ENCODE measurements at regions not wholly inside any gene's neighbourhood (a gene's known extent, or its start where the extent isn't known, plus 50 kb on each side); places are given as distances from the start of the nearest gene placed in this dataset.

- H3K4me1 ChIP-seq (ENCODE audit: insufficient read depth): peaks cover 10% of the 10 kb centered on the region; the same call in 1 of the 2 replicates
- H3K27ac ChIP-seq (ENCODE audit: low read depth): no peak overlapping the region
- H3K9me2 ChIP-seq (ENCODE audit: insufficient read depth): 0 out of 2 replicates have a peak, but pooled peaks cover 2% of the 10 kb centered on the region
- no peak overlapping the region for H3K4me2 ChIP-seq
- no peaks in the 10 kb centered on the region for H4K20me1 ChIP-seq (replicated peaks; ENCODE audit: insufficient read depth)
- H3K79me2 ChIP-seq (replicated peaks; ENCODE audit: insufficient read depth): no peaks in the 10 kb centered on the region
- Mint-ChIP-seq H3K9me3 (0 out of 3 replicates have a peak, but pooled peaks cover 3% of the 10 kb centered on the region), H3K27me3 (ENCODE audit: insufficient read depth, low read depth, poor library complexity) (no peaks in the 10 kb centered on the region), H3K4me1 (peaks cover 8% of the 10 kb centered on the region; the same call in 2 of the 3 replicates), H3K4me3 (no peak overlapping the region), H3K36me3 (ENCODE audit: low read depth) (peaks cover 3% of the 10 kb centered on the region; the same call in 1 of the 3 replicates), H3K27ac (no peak overlapping the region)
- no peaks in the 10 kb centered on the region for H3K36me3 ChIP-seq (ENCODE audit: insufficient read depth)
- H3K27me3 ChIP-seq (ENCODE audit: insufficient read depth): no peaks in the 10 kb centered on the region
- TF ChIP-seq CREB1 (CRISPR knock-in tag; IDR thresholded peaks at IDR 0.05; ENCODE audit: low read depth): no peak
- TF ChIP-seq, protein P1, sequence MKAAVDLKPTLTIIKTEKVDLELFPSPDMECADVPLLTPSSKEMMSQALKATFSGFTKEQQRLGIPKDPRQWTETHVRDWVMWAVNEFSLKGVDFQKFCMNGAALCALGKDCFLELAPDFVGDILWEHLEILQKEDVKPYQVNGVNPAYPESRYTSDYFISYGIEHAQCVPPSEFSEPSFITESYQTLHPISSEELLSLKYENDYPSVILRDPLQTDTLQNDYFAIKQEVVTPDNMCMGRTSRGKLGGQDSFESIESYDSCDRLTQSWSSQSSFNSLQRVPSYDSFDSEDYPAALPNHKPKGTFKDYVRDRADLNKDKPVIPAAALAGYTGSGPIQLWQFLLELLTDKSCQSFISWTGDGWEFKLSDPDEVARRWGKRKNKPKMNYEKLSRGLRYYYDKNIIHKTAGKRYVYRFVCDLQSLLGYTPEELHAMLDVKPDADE (IDR thresholded peaks at IDR 0.05): no peak
- TF ChIP-seq, protein P2, sequence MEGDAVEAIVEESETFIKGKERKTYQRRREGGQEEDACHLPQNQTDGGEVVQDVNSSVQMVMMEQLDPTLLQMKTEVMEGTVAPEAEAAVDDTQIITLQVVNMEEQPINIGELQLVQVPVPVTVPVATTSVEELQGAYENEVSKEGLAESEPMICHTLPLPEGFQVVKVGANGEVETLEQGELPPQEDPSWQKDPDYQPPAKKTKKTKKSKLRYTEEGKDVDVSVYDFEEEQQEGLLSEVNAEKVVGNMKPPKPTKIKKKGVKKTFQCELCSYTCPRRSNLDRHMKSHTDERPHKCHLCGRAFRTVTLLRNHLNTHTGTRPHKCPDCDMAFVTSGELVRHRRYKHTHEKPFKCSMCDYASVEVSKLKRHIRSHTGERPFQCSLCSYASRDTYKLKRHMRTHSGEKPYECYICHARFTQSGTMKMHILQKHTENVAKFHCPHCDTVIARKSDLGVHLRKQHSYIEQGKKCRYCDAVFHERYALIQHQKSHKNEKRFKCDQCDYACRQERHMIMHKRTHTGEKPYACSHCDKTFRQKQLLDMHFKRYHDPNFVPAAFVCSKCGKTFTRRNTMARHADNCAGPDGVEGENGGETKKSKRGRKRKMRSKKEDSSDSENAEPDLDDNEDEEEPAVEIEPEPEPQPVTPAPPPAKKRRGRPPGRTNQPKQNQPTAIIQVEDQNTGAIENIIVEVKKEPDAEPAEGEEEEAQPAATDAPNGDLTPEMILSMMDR (conservative IDR thresholded peaks at IDR 0.05; ENCODE audit: low read depth in 2 of 2): no peak
- TF ChIP-seq POLR2AphosphoS5 (IDR thresholded peaks at IDR 0.05; ENCODE audit: low read depth): no peak
- no peak for TF ChIP-seq ZNF331 (CRISPR knock-in tag; IDR thresholded peaks at IDR 0.05; ENCODE audit: low read depth)
- TF ChIP-seq, protein P3, sequence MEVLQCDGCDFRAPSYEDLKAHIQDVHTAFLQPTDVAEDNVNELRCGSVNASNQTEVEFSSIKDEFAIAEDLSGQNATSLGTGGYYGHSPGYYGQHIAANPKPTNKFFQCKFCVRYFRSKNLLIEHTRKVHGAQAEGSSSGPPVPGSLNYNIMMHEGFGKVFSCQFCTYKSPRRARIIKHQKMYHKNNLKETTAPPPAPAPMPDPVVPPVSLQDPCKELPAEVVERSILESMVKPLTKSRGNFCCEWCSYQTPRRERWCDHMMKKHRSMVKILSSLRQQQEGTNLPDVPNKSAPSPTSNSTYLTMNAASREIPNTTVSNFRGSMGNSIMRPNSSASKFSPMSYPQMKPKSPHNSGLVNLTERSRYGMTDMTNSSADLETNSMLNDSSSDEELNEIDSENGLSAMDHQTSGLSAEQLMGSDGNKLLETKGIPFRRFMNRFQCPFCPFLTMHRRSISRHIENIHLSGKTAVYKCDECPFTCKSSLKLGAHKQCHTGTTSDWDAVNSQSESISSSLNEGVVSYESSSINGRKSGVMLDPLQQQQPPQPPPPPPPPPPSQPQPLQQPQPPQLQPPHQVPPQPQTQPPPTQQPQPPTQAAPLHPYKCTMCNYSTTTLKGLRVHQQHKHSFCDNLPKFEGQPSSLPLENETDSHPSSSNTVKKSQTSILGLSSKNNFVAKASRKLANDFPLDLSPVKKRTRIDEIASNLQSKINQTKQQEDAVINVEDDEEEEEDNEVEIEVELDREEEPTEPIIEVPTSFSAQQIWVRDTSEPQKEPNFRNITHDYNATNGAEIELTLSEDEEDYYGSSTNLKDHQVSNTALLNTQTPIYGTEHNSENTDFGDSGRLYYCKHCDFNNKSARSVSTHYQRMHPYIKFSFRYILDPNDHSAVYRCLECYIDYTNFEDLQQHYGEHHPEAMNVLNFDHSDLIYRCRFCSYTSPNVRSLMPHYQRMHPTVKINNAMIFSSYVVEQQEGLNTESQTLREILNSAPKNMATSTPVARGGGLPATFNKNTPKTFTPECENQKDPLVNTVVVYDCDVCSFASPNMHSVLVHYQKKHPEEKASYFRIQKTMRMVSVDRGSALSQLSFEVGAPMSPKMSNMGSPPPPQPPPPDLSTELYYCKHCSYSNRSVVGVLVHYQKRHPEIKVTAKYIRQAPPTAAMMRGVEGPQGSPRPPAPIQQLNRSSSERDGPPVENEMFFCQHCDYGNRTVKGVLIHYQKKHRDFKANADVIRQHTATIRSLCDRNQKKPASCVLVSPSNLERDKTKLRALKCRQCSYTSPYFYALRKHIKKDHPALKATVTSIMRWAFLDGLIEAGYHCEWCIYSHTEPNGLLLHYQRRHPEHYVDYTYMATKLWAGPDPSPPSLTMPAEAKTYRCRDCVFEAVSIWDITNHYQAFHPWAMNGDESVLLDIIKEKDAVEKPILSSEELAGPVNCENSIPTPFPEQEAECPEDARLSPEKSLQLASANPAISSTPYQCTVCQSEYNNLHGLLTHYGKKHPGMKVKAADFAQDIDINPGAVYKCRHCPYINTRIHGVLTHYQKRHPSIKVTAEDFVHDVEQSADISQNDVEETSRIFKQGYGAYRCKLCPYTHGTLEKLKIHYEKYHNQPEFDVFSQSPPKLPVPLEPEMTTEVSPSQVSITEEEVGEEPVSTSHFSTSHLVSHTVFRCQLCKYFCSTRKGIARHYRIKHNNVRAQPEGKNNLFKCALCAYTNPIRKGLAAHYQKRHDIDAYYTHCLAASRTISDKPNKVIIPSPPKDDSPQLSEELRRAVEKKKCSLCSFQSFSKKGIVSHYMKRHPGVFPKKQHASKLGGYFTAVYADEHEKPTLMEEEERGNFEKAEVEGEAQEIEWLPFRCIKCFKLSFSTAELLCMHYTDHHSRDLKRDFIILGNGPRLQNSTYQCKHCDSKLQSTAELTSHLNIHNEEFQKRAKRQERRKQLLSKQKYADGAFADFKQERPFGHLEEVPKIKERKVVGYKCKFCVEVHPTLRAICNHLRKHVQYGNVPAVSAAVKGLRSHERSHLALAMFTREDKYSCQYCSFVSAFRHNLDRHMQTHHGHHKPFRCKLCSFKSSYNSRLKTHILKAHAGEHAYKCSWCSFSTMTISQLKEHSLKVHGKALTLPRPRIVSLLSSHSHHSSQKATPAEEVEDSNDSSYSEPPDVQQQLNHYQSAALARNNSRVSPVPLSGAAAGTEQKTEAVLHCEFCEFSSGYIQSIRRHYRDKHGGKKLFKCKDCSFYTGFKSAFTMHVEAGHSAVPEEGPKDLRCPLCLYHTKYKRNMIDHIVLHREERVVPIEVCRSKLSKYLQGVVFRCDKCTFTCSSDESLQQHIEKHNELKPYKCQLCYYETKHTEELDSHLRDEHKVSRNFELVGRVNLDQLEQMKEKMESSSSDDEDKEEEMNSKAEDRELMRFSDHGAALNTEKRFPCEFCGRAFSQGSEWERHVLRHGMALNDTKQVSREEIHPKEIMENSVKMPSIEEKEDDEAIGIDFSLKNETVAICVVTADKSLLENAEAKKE (CRISPR knock-in tag; IDR thresholded peaks at IDR 0.05): no peak
- TF ChIP-seq NANOG (IDR thresholded peaks at IDR 0.05; ENCODE audit: borderline replicate concordance): no peak
- no peak for TF ChIP-seq ZNF114 (CRISPR knock-in tag; IDR thresholded peaks at IDR 0.05)
- TF ChIP-seq JUNB (IDR thresholded peaks at IDR 0.05; ENCODE audit: unreplicated experiment): no peak
- TF ChIP-seq EZH2phosphoT487 (IDR thresholded peaks at IDR 0.05; ENCODE audit: unreplicated experiment): no peak
- TF ChIP-seq EZH2 (IDR thresholded peaks at IDR 0.05; ENCODE audit: low read depth, unreplicated experiment): no peak
- TF ChIP-seq STAT1 (IDR thresholded peaks at IDR 0.05; ENCODE audit: unreplicated experiment): no peak
- no peak for TF ChIP-seq REST (IDR thresholded peaks at IDR 0.05; ENCODE audit: unreplicated experiment)
- no peaks in the 10 kb centered on the region for H3F3A ChIP-seq (replicated peaks; ENCODE audit: low read depth)
- ATAC-seq: no peak
- H3K4me3 ChIP-seq: no peak overlapping the region
- H2AFZ ChIP-seq: no peak overlapping the region
- DNase-seq (ENCODE audit: low spot score): no peak
These were observed 388.9 kb upstream of the CNTNAP5 start for GRCh38 chr2:123636232-123636631.

Measured in GM23338 (cell line).